HepG2 (cell line): ENCODE measurements at regions not wholly inside any gene's neighbourhood (a gene's known extent, or its start where the extent isn't known, plus 50 kb on each side); places are given as distances from the start of the nearest gene placed in this dataset.

Source experiments
- ATAC-seq: fragments of 200-7000 bp; cut with Tn5 transposase; 3 replicates; pipeline ENCODE4 v1.9.1; 2020; ENCODE audit warnings: mild to moderate bottlenecking, moderate library complexity
- BruUV-seq: library from RNA; stranded (reverse); fragments of 400-500 nt; replicated peaks from 2 replicates; lab custom pipeline; 2021; lab: Mats Ljungman, UMichigan
- CTCF ChIA-PET: fragments of 300-600 bp; formaldehyde crosslinking; extraction: SDS; loops from one replicate; lab custom pipeline; 2021; ENCODE audit warnings: low total read pairs, inconsistent platforms, low intra/inter-chr PET ratio; lab: Yijun Ruan, JAX
- POLR2A ChIA-PET: fragments of 350-600 bp; sonication (Branson Sonifier 250); formaldehyde crosslinking; loops from one replicate; lab custom pipeline; 2020; ENCODE audit warnings: antibody characterized with exemption, inconsistent platforms; lab: Yijun Ruan, JAX
- DNase-seq: peaks from one replicate; pipeline ENCODE4 v3.0.0-alpha.2; 2015; ENCODE audit warnings: low spot score
- FAIRE-seq: peaks from 3 replicates; lab custom pipeline; 2011; peaks lifted over from hg19 to GRCh38; lab: Jason Lieb, UNC
- H2AFZ ChIP-seq: one replicate; pipeline ENCODE4 v1.6.1; 2011; ENCODE audit warnings: low read length, inconsistent platforms
- H3K27ac ChIP-seq: fragments of 300-600 bp; 3 replicates; pipeline ENCODE4 v1.8.0; 2011; ENCODE audit warnings: mixed run types, mild to moderate bottlenecking, mixed read lengths, low read length, inconsistent platforms; ENCODE audit not compliant: insufficient read depth; ENCODE audit errors: extremely low read length
- H3K27me3 ChIP-seq, 2 experiments: fragments of 200-600 bp in 1 of 2; 2 replicates in 1 of 2; 3 replicates in 1 of 2; pipeline versions ENCODE4 v1.6.0 to v1.8.0; 2011; ENCODE audit warnings: low read length in 2 of 2, mild to moderate bottlenecking in 2 of 2, moderate library complexity in 2 of 2, inconsistent platforms in 1 of 2; ENCODE audit not compliant: insufficient read depth in 2 of 2, control insufficient read depth in 1 of 2
- H3K36me3 ChIP-seq, 2 experiments: fragments of 200-600 bp in 1 of 2; replicated peaks in 1 of 2; 2 replicates in 1 of 2; 3 replicates in 1 of 2; pipeline versions ENCODE4 v1.5.1 to v1.8.0; 2011; ENCODE audit warnings: low read length in 2 of 2, inconsistent platforms in 1 of 2; ENCODE audit not compliant: insufficient read depth in 2 of 2, control insufficient read depth in 1 of 2
- H3K4me1 ChIP-seq: 2 replicates; pipeline ENCODE4 v1.5.1; 2012; ENCODE audit warnings: low read length, inconsistent platforms; ENCODE audit not compliant: insufficient read depth
- H3K4me2 ChIP-seq: 2 replicates; pipeline ENCODE4 v1.6.0; 2011; ENCODE audit warnings: low read depth, low read length, inconsistent platforms
- H3K4me3 ChIP-seq, 3 experiments: fragments of 200-600 bp in 1 of 3; sonication (generic), shearing (Covaris generic) in 1 of 3; replicated peaks in 1 of 3; 2 replicates each; pipeline ENCODE4 v1.5.1; 2011 to 2016; ENCODE audit warnings: low read length in 3 of 3, inconsistent platforms in 2 of 3, low read depth in 2 of 3, mild to moderate bottlenecking in 2 of 3, control low read depth in 1 of 3, mixed read lengths in 1 of 3; ENCODE audit not compliant: insufficient read depth in 1 of 3
- H3K79me2 ChIP-seq: one replicate; pipeline ENCODE4 v1.6.1; 2011; ENCODE audit warnings: low read length, inconsistent platforms; ENCODE audit not compliant: insufficient read depth
- H3K9ac ChIP-seq: 2 replicates; pipeline ENCODE4 v1.6.0; 2011; ENCODE audit warnings: mild to moderate bottlenecking, low read depth, low read length, inconsistent platforms; ENCODE audit not compliant: insufficient read depth
- H3K9me3 ChIP-seq: 2 replicates; pipeline ENCODE4 v1.5.1; 2012; ENCODE audit warnings: mild to moderate bottlenecking, low read length
- H4K20me1 ChIP-seq: 2 replicates; pipeline ENCODE4 v1.6.0; 2011; ENCODE audit warnings: inconsistent platforms, mild to moderate bottlenecking, low read length, moderate library complexity; ENCODE audit not compliant: insufficient read depth
- ARID2 ChIP-seq: sonication (generic); formaldehyde crosslinking; IDR thresholded peaks from 2 replicates; pipeline ENCODE4 v1.8.1; 2022; ENCODE audit warnings: mild to moderate bottlenecking, missing genetic modification reagents, borderline replicate concordance
- ATAD3A ChIP-seq: sonication (generic); formaldehyde crosslinking; IDR thresholded peaks from 2 replicates; pipeline ENCODE4 v1.4.0; 2020; ENCODE audit warnings: missing genetic modification reagents
- CBX2 ChIP-seq, 2 experiments: fragments of 200-600 bp in 1 of 2; sonication (generic); formaldehyde crosslinking in 1 of 2; IDR thresholded peaks; 2 replicates each; pipeline versions ENCODE4 v1.7.0 to v1.8.1; 2018 to 2022; ENCODE audit warnings: low read depth in 2 of 2, low read length in 1 of 2, mild to moderate bottlenecking in 1 of 2, missing genetic modification reagents in 1 of 2
- FOXP1 ChIP-seq, 2 experiments: fragments of 450-650 bp in 1 of 2; IDR thresholded peaks; 2 replicates each; pipeline ENCODE4 v1.6.1; 2017 to 2018; ENCODE audit warnings: antibody characterized with exemption in 1 of 2
- SP5 ChIP-seq: IDR thresholded peaks from 2 replicates; pipeline ENCODE4 v1.6.1; 2016; ENCODE audit warnings: low read depth, borderline replicate concordance
- SSRP1 ChIP-seq: IDR thresholded peaks from 2 replicates; pipeline ENCODE4 v1.6.1; 2016; ENCODE audit warnings: control low read depth
- U2AF1 ChIP-seq: fragments of 200-400 bp; formaldehyde crosslinking; optimal IDR thresholded peaks from 2 replicates; pipeline ENCODE3; 2017; ENCODE audit warnings: mild to moderate bottlenecking, low read depth, low read length
- WIZ ChIP-seq: sonication (generic); formaldehyde crosslinking; IDR thresholded peaks from 2 replicates; pipeline ENCODE4 v1.5.1; 2020; ENCODE audit warnings: mild to moderate bottlenecking, missing genetic modification reagents
- ZMYM2 ChIP-seq: sonication (generic); formaldehyde crosslinking; IDR thresholded peaks from 2 replicates; pipeline ENCODE4 v1.8.0; 2022; ENCODE audit warnings: mild to moderate bottlenecking, missing genetic modification reagents
- ZNF564 ChIP-seq: sonication (generic); formaldehyde crosslinking; IDR thresholded peaks from 2 replicates; pipeline ENCODE4 v1.8.1; 2023; ENCODE audit warnings: mild to moderate bottlenecking, missing genetic modification reagents
- ZNF704 ChIP-seq: sonication (generic); formaldehyde crosslinking; IDR thresholded peaks from 2 replicates; pipeline ENCODE4 v1.8.1; 2023; ENCODE audit warnings: mild to moderate bottlenecking, inconsistent platforms, moderate library complexity, missing genetic modification reagents, borderline replicate concordance
- WGBS: methylation state at CpG from one replicate; pipeline ENCODE4 v1.1.6; 2017; ENCODE audit warnings: low lambda C conversion rate; 5-methylcytosine and 5-hydroxymethylcytosine counted together
- in situ Hi-C: cut with HindIII; loops from 2 replicates; pipeline ENCODE4 v1.10.0; 2017; ENCODE audit warnings: low pct_unique_long_range_greater_than_20kb; ENCODE audit not compliant: extremely low pct_ligation_motif_present
- intact Hi-C: fragments of 100-400 bp; cut with micrococcal nuclease; formaldehyde crosslinking; loops from one replicate; pipeline ENCODE4 v1.10.0; 2022; ENCODE audit not compliant: unreplicated experiment
- TF ChIP-seq, protein P1 (sequence below): sonication (generic); formaldehyde crosslinking; IDR thresholded peaks from 2 replicates; pipeline ENCODE4 v1.4.0; 2020; ENCODE audit warnings: missing genetic modification reagents
- TF ChIP-seq, protein P2 (sequence below): sonication (generic); formaldehyde crosslinking; IDR thresholded peaks from 2 replicates; pipeline ENCODE4 v1.4.0; 2020; ENCODE audit warnings: mild to moderate bottlenecking, missing genetic modification reagents
- TF ChIP-seq, protein P3 (sequence below): sonication (generic); formaldehyde crosslinking; IDR thresholded peaks from 2 replicates; pipeline ENCODE4 v1.8.0; 2022; ENCODE audit warnings: mild to moderate bottlenecking, missing genetic modification reagents, moderate library complexity

DNA sequence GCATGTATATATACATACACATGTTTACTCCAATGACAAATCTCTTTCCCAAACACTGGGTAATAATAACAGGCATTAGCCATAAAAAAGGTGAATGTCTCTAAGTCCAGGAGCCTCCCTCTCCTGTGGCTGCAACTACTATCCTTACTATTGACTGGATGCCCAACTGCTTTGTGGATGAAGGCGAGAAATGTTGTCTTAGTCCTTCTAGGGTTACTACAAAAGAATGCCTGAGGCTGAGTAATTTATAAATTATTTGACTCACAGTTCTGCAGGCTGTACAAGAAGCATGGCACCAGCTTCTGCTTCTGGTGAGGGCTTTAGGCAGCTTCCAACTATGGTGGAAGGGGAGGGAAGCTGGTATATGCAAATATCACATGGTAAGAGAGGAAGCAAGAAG is 366.0 kb upstream of the DDHD1 start (continued):
- TF ChIP-seq, protein P1, sequence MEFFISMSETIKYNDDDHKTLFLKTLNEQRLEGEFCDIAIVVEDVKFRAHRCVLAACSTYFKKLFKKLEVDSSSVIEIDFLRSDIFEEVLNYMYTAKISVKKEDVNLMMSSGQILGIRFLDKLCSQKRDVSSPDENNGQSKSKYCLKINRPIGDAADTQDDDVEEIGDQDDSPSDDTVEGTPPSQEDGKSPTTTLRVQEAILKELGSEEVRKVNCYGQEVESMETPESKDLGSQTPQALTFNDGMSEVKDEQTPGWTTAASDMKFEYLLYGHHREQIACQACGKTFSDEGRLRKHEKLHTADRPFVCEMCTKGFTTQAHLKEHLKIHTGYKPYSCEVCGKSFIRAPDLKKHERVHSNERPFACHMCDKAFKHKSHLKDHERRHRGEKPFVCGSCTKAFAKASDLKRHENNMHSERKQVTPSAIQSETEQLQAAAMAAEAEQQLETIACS (CRISPR knock-in tag): no peak
- TF ChIP-seq FOXP1 (IDR thresholded peaks at IDR 0.05): no peak
- TF ChIP-seq FOXP1 (CRISPR knock-in tag; IDR thresholded peaks at IDR 0.05): no peak
- no peak for TF ChIP-seq SP5 (CRISPR knock-in tag)
- no peak for TF ChIP-seq CBX2 (IDR thresholded peaks at IDR 0.05; ENCODE audit: low read depth, low read length)
- TF ChIP-seq CBX2 (CRISPR knock-in tag; IDR thresholded peaks at IDR 0.05; ENCODE audit: low read depth): no peak
- TF ChIP-seq WIZ: no peak
- TF ChIP-seq ZNF704 (CRISPR knock-in tag): no peak
- TF ChIP-seq ZMYM2 (CRISPR knock-in tag): no peak
- TF ChIP-seq, all 625 proteins: peak for 0

DNA sequence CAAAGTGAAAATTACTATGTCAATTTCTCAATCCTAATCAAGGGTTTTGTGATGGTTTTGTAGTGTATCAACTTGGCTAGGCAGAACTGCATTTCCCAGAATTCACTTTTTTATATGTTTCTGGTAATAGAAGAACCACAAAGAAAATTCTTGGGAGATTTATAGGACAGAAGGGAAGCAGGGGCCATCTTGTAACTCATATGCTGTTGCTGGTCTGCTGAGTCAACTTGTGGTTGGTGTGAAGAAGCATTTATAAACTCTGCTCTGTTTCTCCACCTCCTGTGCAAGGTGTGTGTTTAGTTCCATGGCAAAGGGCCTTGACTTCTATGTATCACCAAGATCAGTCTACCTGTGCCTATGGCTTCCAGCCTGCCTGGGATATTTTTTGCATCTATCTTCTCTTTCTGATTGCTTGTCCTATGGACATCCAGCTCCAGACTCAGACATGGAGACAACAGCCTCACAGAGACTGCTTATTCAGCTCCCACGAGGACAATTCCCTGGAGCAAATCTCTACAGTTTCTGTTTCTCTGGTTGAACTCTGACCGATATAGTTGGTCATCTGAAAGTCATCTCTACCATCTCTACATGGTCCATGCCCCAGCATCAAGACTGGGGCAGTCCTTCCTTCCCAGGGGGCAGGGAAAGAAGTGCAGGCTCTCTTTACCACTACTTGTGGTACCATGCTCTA is 364.3 kb upstream of the DDHD1 start:
- no peak overlapping the region for H3K4me3 ChIP-seq
- H3K36me3 ChIP-seq: no peaks in the 10 kb centered on the region
- 16% methylated on average over 2 of the region's 2 CpGs for WGBS
- H3K9ac ChIP-seq: no peak overlapping the region
- no peaks in the 10 kb centered on the region for H3K79me2 ChIP-seq
- H3K9me3 ChIP-seq: no peaks in the 10 kb centered on the region
- ChIA-PET POLR2A (no interaction called here), CTCF (no interaction called here)
- TF ChIP-seq U2AF1 (no peak), SSRP1 (CRISPR knock-in tag) (no peak), ZNF564 (no peak), ATAD3A (CRISPR knock-in tag) (no peak), ARID2 (CRISPR knock-in tag) (no peak)
- TF ChIP-seq, protein P2, sequence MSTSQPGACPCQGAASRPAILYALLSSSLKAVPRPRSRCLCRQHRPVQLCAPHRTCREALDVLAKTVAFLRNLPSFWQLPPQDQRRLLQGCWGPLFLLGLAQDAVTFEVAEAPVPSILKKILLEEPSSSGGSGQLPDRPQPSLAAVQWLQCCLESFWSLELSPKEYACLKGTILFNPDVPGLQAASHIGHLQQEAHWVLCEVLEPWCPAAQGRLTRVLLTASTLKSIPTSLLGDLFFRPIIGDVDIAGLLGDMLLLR (CRISPR knock-in tag): no peak
- TF ChIP-seq, protein P3, sequence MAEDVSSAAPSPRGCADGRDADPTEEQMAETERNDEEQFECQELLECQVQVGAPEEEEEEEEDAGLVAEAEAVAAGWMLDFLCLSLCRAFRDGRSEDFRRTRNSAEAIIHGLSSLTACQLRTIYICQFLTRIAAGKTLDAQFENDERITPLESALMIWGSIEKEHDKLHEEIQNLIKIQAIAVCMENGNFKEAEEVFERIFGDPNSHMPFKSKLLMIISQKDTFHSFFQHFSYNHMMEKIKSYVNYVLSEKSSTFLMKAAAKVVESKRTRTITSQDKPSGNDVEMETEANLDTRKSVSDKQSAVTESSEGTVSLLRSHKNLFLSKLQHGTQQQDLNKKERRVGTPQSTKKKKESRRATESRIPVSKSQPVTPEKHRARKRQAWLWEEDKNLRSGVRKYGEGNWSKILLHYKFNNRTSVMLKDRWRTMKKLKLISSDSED (CRISPR knock-in tag): no peak
- H3K4me2 ChIP-seq: no peak overlapping the region
- BruUV-seq: no TSS peak
- intact Hi-C loops: no loop called here
- no peak overlapping the region for H3K27ac ChIP-seq
- H4K20me1 ChIP-seq: no peaks in the 10 kb centered on the region
- no peak for FAIRE-seq
- H3K27me3 ChIP-seq: 0 out of 5 replicates have a peak, but pooled peaks cover 0 to 1% of the 10 kb centered on the region in 2 experiments
- in situ Hi-C loops: no loop called here
- H3K4me1 ChIP-seq: peaks cover 12% of the 10 kb centered on the region
- no peak overlapping the region for H2AFZ ChIP-seq
- no peak for ATAC-seq
- no peak for DNase-seq
